HG03097 (cell line): ENCODE measurements at regions not wholly inside any gene's neighbourhood (a gene's known extent, or its start where the extent isn't known, plus 50 kb on each side); places are given as distances from the start of the nearest gene placed in this dataset.

ENCODE experiments used
- ATAC-seq: cut with Tn5 transposase; IDR thresholded peaks from one replicate; pipeline ENCODE4 v1.9.1; 2021; ENCODE audit not compliant: unreplicated experiment, low FRiP score

DNA sequence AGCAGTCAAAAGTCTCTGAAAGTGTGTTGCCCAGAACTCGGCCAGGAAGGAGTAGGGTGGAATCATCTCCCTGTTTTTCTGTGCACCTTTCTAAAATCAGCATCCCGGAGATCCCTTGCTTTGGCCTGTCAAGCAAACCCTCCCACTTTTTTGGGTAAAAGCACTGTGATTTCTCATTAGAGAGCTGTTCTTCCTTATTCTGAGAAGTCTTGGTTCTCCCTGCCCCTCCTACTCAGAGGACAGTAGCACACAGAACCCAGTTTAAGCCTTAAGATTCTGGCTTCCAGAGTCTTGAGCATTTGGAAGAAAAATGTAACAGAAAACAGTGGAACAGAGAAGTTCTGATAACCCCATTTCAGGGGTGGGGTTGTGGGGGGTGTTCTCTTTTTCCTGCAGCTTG, 52.6 kb upstream of the KATNAL1 start:
- no peak for ATAC-seq

DNA sequence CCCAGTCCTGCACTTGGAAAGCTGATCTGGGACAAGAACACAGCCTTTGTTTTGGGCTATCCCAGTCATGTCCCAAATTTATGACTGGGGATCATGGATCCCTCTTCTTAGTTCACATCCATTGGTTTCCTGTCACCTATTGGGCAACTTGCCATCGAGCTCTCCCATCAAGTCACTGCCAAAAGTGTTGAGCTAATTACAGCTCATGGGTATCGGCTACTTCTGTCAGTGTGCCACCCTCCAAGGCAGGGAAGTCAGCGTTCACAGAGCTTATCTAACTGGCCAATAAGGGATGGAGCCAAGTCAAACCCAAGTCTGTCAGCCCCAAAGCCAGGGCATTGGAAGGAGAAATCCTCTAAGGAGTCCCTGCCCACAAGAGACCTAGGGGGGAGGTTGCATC, 53.2 kb upstream of the KATNAL1 start:
- no peak for ATAC-seq

DNA sequence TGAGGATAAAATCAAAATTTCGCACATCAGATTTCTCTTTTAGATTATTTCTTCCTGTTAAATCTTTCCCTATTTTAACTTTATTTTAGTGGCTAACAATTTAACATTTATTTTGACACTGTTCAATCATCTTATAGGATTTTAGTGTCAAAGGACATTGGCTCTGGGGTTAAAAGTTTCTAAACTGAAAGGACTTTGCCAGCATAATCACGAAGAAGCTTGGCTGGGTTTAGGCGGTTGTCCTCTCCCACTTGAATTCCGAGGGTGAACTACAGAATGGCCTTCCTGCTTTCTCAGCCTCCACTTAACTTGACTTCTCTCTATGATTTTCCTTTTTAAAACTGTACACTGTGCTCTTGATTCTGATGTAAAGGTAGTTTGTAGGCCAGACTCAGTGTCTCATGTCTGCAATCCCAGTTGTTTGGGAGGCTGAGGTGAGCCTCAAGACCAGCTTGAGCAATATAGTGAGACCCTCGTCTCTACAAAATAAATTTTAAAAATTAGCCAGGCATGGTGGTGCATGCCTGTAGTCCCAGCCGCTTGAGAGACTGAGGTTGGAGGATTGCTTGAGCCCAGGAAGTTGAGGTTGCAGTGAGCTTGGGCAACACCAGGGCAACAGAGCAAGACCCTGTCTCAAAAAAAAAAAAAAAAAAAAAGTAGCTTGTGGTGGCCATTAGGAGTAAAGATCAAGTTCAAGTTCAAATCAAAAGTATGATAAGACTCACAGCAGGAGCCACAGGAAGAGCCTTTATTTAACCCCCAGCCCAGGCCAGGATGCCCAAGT, 54.8 kb upstream of the KATNAL1 start:
- ATAC-seq = no peak

DNA sequence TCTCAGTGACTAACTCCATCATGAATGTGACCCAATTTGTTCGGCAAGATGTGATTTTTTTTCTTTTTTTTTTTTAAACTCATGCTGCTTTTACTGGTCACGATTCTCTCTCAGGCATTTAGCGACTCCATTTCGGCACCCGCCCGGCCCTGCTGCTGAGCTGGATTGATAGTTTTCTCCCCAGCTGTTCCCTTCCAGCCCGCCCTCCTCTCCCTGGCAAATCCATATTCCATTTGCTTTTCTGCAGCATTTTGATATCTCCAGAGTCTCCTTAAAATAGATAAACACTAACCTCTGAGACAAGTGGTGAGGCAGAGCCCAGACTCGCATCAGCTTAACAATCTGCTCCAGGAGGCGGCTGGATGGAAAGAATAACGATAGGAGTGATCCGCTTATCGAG, 55.5 kb upstream of the KATNAL1 start:
- no peak for ATAC-seq

DNA sequence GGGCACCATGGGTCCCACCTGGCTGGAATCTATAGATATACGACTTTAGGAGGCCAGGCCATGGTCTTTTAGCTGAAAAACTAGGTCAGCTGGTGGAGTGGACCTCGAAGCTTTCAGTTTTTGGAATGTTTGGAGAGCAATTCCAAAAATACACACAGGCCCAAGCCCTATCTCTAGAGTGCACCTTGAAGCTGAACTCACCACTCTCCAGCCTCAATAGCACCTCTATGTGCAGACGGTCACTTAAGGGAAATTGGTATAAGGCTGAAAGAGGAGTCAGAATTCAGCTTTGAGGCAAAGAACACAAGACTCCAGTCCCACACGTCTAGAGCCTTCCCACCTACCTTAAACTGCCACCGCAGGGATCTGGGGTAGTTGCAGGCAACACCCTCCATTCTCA, 56.4 kb upstream of the KATNAL1 start:
- ATAC-seq = no peak

DNA sequence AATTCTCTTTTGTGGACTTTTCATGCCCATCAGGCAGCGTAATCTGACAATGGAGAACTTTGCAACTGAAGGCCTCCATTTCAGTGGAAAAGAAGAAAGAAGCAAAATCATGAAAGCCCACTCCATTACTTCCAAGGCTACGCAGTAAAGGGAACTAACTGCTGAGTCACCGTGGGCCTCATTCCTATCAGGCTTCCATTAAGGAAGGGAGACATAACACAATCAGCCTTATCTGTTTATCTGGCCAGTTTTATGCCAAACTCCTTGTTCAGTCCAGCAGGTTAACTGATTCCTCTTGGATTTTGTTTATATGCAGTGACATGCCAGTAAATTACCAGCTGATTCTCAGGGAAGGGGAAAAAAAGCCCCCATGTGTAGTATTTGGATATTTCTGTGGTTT, 56.8 kb upstream of the KATNAL1 start:
- ATAC-seq = no peak

DNA sequence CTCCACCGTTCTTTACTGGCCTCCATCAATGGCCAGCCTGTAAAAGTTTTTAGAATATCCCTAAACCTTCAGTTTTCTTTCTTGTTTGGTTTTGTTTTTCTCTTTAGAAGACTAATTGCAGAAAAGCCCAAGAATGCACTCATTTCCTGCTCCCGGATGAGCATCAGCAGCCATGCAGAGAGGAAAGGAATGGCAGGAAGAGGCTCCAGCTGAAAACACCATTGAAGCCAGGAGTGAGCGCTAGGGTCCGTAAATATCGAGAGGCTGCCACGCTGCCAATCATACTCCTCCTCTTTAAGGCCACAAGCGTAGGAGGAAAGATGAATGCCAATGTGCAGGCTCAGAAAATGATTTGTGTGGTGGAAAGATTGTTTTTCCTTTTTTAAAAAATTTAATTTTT, 57.4 kb upstream of the UBE2L5 start:
- ATAC-seq = no peak

DNA sequence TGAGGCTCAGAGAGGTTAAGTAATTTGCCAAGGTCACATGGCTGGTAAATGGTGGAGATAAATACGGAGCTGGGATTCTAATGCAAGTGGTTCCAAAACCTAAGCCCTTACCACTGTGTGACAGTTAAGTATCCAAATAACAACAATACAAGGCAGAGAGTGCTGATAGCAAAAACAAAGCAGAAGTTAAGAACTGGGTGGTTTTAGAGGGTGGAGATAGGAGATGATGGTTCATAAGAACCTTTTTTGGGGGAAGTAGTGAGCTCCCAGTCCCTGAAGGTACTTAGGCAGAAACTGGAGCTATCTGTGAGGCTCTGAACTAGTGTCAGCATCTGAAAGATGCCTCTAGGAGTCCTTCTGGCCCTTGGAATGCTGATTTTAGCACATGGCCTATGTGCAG, 56.2 kb upstream of the UBE2L5 start:
- ATAC-seq = no peak

DNA sequence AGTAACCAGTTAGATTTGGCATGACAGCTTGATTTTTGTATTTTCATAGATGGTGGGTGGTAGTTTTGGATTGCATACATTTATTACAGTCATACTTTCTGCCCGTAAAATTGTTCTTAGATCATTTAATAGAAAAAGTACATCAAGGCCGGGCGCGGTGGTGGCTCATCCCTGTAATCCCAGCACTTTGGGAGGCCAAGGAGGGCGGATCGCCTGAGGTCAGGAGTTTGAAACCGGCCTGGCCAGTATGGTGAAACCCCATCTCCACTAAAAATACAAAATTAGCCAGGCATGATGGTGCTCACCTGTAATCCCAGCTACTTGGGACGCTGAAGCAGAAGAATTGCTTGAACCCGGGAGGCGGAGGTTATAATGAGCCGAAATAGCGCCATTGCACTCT, 55.0 kb upstream of the UBE2L5 start:
- no peak for ATAC-seq

DNA sequence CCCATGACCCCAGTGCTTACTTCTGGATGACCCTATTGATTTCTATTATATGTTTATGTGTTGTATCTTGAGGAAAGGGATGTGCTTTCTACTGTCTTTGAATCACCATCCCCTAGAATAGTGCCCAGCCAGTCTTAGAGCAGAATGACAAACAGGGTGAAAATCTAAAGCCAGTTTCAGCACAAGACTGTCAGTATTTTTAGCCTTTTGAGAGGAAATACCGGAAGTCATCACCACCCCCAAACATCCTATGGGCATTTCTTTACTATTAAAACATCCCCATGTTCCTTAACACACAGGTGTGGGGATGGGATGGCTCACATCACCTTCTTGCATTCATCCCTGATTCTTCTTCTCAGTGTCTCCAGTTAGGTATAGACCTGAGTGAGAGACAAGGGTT, 52.1 kb upstream of the UBE2L5 start:
- ATAC-seq = no peak

DNA sequence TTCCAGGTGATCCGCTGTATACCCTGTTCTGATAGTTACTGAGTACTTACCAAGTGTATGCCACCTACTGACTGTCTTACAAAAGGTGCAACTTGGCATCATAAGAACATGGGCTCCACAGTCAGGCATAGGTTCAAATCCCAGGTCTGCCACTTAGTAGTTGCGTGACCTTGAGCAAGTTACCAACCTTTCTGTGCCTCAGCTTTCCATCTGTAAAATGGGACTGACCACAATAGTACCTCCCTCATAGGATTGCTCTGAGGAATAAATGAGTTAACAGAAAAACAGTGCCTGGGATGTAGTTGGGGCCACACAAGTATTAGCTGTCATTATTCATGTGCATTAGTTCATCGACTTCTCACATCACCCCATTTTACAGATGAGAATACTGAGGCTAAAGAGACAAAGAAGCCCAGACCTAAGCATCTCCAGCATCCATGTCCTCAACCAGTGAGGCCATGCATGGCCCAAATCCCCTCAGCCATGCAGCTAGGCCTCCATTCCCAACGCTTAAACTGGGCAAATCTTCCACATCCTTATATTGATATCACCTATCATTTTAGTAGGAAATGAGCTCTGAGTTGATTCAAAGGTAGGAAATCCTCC, 51.3 kb upstream of the UBE2L5 start:
- no peak for ATAC-seq

DNA sequence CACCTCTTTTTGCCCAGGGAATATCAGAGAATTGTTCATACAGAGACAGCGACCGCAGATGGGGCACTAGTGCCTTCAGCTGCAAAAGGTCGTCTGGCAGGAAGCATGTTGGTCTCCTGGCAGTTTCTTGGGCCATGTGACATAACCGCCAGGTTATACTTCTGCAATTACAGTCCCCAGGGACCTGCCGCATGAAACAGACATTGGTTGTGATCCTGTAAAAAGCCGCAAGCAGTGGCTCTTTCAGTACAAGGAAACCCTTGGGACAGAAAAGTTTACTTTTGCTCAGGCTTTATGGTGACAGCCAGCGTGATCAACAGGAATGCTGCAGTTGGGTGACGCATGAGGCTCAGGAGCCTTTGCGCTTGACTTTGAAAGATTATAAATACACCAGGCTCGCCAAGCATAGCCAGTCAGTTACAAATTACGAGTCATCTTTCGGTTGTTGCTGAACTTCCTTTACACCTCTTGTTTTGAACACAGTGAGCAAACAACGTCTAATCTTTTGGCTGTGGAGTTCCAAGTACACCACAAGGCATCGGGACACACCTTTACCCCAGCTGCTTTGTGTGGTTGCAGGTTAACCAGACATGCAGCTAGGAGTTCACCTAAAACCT, 50.5 kb upstream of the UBE2L5 start:
- peak; percentile 58 for ATAC-seq
